ENCODE measurements at regions not wholly inside any gene's neighbourhood (a gene's known extent, or its start where the extent isn't known, plus 50 kb on each side); places are given as distances from the start of the nearest gene placed in this dataset.

DNA sequence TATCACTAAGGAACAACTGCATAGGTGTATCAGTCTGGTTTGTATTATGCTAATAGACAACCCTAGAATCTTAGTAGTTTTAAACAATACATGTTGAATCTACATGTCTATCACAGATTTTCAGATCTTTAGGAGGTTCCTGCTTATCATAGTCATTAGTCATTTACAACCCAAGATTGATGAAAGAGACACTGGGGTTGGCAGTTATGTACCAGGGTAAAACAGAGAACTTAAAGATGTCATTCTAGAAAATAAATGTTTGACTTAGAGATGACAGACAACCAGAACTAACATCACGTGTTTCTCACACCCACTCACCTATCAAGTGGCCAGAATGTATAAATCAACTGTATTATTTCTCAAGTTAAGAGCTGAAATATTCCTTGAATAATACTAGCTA lies 181.9 kb downstream of the PABPC4L start:
- DNase-seq, result no peak

DNA sequence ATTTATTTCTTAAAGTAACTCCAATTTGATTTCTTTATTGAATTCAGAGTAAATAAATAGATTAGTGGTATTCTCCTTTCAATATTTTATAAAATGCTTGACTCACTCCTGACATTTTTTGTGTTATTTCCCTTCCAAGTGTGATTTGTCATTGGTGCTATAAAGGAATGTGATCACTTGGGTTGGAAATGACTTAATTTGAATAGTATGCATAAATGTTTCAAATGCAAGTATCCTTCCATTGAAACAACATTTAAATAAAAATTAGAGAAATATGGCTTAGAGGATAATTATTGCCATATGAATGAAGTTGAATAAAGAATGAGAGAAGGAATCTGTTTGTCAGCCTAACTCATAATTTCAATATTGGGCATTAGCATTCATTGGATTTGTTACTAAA lies 182.7 kb downstream of the PABPC4L start:
- peak; percentile 64 for DNase-seq

DNA sequence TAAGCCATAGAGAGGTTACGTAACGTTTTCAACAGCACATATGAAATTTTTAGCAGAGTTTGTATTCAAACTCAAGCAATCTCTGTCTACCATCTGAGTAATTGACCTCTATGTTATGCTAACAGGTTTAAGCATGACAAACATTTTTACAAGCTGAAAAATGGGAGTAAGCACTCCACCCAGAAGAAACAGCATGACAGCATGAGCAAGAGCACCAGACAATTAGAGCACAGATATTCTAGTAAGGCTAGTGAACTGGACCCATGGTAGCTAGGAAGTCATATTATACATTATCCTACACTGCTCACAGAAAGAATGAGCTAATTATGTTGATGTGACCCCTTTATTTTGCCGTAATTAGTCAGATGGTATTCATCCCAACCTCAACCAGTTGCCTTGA lies 200.5 kb downstream of the PABPC4L start:
- no peak for DNase-seq

DNA sequence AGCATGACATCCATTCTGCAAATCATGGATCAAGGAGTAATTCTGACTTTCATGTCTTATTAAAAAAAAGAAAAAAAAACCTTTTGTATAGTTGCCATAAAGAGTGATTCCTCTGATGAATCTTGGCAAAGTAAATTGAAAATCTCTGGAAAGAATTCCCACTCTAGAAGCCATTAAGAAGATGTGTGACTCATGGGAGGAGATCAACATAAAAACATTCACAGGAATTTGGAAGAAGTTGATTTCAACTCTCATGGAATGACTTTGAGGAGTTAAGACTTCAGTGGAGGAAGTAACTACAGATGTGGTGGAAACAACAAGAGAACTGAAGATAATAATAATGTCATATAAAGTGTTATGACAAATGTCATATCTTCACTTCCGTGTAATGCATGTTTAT lies 204.2 kb downstream of the PABPC4L start:
- peak; percentile 35 for DNase-seq

DNA sequence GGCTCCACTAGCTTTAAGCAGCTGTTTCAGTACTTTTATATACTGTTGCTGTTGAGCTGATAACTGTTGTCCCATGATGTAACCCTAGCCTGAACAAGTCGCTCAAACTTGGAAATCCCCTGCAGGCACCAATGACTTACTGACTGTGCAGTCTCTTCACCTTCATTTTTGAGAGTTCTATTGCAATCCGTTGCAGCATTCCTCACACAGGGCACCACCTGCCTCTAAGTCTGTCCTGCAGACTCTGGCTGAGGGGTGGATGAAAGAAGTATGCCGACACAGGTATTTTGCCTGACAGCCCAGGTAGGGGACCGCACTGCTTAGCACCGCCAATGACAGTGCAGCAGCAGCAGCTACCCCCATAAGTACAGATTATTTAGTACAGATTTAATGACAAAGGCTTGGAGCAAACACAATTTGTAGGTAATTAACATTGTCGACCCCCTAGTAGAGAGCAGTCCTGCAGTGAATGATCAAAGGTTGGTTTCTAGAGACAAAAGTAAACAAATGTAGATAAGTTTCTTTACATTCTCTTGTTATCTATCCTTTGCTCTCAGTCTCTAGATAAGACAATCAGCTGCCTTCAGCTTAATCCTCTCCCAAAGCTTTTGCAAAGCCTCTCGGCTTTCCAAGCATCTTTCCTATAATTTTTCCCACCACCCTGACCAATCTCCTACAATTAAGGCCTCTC lies 205.0 kb downstream of the PABPC4L start:
- no peak for DNase-seq

DNA sequence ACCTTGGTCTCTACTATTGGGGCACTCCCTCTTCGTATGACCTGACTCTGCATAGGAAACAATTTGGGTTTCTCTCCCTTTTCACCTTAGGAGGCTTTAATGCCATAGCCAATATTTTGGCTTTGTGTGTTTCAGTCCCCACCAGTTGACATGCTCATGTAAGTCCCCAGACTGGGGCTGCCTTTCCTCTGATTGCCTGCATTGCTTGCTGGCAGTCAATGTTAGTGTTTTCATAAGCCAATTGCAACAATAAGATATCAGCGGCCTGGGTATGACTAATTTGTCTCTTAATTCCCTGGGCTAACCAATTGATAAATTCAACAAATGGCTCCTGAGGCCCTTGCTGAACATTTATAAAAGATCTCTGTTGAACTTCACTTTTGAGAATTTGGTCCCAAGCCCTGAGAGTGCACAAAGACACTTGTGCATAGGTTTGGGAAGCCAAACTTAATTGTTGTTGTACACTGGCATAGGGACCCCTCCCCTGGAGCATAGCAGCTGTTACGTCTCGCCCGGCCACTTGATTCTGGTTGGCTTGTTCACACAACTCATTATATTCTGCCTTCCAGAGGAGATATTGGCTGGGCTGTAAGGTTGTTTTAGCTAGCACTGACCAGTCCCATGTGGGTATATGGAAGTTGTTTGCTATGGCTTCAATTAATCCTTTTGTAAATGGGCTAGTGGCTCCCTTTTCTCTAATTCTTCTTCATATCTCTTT lies 206.2 kb downstream of the PABPC4L start:
- no peak for DNase-seq

DNA sequence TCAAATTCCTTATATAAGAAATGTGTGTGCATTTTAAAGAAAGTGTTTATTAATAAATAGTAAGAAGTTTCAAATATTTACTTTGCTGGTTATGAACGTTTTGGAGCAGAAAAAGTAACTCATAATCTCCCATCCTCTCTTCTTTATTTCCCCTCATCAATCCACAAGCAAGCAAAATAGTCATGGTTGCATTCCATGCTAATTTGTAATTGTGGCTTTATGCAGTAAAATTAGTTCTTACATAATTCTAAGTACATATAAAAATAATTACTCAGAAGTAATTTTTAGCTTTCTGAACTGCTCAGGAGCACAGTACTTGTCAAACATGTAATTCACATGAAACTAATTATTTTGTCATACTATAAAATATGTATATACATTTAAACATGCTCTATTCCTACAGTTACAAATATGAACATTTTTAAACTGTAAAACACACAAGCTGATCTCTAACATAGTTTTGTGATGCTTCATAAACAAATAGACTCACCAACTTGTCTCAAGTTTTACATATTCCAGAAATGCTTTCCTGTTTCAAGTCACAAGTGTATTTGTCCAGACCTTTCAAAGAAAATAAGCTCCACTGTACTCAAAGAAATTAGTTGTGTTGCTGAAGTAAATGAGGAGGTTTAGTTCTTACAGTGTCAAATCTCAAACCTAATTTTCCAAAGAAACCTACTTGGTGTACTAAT lies 218.9 kb downstream of the PABPC4L start:
- peak; percentile 21 for DNase-seq

DNA sequence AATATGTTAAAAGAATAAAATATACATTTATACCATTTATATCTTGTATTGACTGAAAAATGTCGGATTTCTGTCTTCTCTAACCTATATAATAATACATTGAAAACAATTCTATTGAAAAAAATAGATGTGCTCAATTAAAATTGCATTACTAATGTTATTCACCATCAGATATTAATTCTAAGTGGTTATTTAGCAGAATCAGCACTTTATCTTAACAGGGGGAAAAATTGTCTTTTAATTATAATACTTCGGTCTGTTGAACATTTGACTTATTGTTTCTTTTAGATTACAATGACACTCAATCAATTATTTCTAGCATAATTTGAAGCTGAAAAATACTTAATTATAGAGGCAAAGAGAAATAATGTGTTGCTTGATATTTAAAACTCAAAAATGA lies 220.3 kb downstream of the PABPC4L start:
- DNase-seq, result no peak

DNA sequence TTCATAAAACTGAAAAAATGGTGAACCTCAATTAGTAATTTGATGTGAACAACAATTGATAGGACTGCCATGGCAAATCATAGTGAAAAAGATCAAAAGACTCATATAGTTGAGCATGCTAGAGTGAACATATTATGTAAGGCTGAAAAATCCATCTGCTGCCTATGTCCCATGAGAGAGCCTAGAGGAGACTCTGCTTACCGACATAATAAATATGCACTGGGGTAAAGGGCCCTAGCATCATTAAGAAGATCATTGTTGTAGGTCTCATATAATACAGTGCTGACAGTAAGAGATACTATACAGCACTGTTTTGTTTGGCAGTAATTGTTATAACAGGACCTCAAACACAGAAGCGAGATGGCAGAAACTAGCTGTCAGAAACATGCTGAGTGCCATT lies 229.0 kb downstream of the PABPC4L start:
- DNase-seq, result no peak

DNA sequence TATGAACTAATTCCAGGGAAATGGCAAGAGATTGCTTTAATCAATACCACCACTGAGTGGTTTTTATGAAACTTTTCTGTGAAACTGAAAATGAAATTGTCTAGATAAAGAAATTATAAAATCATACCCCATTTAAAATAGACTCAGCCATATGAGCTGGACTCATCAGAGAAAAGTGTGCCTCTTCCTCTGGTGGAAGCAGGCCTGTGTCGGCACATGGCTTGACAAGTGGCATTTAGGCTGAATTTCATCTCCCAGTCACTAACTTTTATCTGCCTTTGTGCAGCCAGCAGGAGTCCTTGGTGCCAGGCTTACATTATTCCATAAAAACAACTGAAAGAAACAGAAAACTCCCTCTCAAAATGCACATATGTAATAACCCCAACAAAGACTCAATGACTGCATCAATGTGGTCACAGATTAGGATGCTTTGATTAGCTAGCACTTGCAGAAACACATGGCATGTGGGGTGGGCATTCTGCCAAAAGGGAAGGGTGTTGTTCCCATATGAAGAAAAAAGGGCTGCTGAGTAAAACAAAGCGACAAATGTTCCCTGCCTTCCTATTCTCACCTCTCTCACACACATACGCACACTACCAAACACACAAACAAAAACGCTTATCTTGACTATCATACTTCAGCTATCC lies 232.3 kb downstream of the PABPC4L start:
- DNase-seq, result peak; percentile 60

DNA sequence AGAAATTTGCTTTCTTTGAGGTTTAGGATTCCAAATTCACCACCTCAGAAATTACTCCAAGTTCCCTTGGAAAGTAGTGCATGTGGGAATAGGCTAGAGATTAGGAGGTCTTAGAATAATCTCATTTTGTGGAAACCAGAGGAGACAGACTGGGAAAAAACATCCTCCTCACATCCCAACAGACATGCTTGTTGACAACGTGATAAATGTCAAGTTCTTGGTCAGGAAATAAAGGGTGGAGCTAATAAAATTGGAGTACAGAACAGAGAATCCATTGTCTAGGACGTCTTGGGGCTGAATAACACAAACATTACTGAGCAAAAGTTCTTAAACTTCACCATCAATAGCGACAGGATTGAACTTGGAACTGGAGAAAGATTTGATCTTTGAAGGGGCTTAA lies 233.4 kb downstream of the PABPC4L start:
- DNase-seq, result no peak

DNA sequence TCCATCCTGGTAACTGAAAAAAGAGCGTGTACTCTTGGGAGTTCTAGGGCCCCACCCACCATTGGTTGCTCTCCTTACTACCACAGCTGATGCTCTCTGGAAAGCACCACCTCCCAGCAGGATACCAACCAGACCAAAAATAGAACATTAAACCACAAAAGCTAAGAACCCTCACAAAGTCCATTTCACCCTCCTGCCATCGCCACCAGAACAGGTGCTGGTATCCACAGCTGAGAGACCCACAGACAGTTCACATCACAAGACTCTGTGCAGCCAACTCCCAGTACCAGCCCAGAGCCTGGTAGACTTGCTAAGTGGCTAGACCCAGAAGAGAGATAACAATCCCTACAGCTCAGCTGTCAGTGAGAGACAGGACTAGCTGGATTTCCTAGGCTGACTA lies 240.6 kb downstream of the PABPC4L start:
- DNase-seq, result no peak

DNA sequence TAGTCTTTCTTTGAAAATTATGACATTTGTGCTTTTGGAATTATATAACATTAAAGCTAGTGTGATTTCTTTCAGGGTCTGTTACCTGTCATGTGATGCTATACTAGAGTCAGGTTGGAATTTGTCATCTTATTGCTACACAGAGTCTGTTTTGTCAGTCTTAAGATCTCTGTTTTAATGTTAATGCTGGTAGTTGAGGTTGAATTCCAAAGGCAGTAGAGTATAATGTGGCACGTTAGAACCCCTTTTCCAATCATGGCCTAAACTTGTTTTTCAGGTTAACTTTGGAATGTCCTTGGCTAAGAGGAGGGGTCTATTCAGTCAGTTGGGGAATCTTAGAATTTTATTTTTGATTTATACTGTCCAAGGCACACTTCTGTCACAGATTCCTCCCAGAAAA lies 258.5 kb downstream of the PABPC4L start:
- no peak for DNase-seq

DNA sequence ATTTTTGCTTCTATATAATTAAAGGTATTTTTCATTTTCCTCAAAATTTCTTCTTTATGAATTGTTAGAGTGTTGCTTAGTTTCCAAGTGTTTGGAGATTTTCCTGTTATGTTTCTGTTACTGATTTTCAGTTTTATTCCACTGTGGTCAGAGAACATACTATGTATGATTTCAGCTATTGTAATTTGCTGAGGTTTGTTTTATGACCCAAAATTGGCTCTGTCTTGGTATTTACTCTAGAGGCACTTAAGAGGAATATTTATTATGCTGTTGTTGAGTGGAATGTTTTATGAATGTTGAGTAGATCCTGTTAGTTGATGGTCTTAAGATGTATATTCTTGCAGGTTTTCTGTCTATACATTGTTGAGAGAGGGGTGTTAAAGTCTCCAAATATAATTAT lies 263.5 kb downstream of the PABPC4L start:
- no peak for DNase-seq

DNA sequence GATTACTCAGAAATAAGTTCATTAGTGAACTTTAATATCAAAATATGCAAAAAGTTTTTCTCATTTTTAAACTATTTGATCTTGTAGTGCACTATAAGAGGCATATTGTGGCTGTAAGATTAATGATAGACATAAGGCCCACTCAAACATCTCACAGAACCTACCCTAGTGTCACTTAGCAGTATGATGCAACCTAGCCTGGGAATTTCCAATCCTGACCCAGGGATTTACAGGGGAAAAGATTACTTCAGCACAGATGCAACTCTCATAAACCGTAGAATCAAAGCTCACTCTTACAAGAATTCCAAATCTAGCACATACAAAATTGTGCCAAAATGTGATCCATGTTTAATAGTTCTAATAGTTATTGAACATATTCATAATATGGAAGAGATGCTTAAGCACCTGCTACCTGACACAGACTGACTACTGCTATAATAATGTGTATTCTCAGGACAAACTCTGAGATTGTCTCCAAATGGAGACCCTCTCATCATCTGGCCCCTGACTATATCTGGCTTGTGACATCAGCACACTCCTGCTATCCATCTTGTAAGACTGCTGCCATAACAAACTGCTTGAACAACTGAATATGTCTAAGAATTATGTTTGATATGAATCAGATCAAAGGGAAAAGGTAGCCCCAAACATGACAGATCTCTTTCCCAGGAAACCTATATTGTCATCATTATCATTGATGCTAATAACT lies 271.9 kb downstream of the PABPC4L start:
- peak; percentile 29 for DNase-seq

DNA sequence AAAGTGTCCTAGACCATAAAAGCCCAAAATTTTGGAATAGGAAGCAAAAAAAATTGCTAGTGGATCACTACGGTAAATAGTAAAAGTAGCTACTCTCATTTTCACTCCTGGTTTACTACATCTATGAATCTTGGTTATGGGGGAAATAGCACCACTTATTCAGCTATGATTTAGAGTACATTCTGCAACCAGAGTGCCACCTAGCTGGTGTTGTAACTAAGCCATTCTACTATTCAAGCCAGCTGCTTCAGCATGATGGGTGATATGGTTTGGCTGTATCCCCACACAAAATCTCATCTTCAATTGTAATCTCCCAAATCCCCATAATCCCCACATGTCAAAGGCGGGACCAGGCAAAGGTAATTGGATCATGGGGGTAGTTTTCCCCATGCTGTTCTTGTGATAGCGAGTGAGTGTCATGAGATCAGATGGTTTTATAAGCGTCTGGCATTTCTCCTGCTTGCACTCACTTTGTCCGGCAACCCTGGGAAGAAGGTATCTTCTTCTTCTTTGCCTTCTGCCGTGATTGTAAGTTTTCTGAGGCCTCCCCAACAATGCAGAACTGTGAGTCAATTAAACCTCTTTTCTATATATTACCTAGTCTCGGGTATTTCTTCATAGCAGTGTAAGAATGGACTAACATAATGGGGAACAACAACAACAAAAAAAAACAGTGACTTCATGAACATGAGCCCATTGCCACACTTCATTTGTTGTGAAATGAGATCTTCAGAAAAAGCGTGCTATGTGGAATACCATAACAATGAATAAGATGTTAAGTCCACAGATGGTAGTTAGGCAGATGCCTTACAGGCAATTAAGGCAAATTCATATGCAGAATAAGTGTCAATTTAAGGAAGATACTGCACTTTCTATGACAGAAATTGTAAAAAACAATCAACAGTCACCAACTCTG lies 280.1 kb downstream of the PABPC4L start:
- peak; percentile 11 for DNase-seq

DNA sequence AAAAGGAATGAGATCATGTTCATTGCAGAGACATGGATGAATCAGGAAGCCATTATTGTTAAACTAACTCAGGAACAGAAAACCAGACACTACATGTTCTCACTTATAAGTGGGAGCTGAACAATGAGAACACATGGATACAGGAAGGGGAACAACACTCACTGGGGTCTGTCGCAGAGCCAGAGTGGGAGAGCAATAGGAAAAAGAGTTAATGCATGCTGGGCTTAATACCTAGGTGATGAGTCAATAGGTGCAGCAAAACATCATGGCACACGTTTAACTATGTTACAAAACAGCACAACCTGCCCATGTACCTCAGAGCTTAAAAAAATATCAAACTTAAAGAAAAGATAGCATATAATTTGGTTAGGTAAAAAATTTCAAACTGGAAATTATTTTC lies 281.4 kb downstream of the PABPC4L start:
- no peak for DNase-seq

DNA sequence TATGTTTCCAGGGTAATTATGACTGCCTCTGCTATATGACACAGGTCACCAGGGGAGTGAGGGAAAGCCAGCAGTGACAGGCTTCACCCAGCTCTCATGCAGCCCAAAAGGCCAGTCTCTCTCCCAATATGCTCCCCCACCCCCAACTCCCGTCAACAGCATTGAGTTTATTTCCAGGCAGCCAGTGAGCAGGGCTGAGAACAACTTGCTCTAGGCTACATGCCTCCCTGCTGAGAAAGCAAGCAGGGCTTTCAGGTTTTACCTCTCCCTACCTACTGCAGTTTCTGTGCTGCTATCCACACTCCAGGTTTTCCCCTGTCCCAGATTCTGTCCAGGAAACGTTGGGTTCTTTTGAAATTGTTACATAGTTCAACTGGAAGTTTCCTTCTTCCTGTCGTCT lies 291.4 kb downstream of the PABPC4L start:
- no peak for DNase-seq

DNA sequence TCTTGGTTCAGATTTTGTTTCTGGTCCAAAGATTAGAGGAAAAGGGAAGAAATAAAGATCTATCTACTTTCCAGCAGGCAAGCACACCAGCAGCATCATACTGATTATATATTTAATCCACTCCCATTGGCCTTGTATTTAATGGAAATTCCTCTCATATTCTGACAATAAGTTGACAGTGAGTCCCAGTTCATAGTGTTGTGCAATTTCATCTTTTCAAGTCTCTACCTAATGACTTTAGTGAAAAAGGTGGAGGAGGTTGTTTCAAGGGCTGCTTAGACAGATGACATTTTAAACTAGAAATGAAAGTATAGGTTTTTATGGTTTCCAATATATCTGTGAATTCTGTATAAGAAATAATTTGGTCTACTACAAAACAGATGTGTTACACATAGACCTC lies 298.6 kb downstream of the PABPC4L start:
- DNase-seq, result no peak

DNA sequence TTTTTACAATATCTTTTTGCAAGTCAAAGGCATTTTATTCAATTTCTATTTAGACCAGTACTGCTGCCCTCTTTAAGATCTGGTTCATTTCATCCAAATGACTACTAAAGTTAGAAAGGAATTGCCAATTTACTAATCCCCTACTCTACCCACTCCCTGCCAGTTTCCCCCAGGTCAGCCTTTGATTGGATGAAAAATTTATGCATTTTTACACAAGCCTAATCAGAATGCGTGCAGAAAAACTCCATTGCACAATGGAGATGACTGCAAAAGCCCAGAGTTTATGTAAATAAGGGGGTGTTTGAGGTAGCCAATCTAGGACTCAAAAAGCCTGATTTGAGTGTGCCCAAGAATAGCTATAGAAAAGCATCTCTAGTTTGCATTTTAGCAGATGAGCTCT lies 310.6 kb downstream of the PABPC4L start:
- DNase-seq, result no peak

DNA sequence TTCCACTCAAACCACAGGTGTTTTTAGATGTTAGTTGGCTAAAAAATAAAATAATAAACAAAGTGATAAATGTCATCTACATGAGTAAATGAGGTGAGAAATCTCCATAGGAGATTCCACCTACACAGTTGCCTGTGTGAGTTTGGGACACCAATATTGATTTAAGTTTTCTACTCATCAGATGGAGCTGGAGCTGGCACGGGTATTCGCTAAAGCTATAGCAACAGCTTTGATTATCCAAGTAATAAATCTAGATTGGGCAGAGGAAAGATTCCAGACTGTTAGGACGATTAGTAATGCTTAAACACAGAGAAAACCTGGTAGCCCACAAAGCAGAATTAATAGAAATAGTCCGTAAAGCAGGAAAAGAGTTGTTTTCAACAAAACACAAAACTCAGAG lies 313.9 kb downstream of the PABPC4L start:
- DNase-seq, result no peak

DNA sequence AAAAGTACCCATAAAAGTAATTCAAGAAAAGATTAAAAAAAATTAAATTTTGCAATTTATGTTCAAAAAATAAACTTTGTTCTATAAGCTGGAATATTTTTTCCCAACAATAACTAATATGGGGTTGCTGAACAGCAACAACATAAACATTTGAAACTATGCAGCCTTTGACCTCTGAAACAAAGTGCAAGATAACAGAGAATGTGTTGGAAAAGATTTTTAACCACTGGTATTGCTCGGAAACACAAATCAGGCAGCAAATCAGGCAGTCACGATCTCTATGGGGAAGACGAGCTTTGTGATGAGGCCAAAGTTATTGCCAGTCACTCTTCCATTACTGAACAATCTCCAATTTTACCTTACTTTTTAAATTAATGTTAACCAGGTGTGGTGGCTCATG lies 332.1 kb downstream of the PABPC4L start:
- DNase-seq, result no peak

Measured in fibroblast of skin of scalp (primary cell).